ENCODE measurements at regions not wholly inside any gene's neighbourhood (a gene's known extent, or its start where the extent isn't known, plus 50 kb on each side); places are given as distances from the start of the nearest gene placed in this dataset.

GRCh38 chr3:34891941-34892340, 747.4 kb upstream of the ARPP21 start:
- TF ChIP-seq, protein P1, sequence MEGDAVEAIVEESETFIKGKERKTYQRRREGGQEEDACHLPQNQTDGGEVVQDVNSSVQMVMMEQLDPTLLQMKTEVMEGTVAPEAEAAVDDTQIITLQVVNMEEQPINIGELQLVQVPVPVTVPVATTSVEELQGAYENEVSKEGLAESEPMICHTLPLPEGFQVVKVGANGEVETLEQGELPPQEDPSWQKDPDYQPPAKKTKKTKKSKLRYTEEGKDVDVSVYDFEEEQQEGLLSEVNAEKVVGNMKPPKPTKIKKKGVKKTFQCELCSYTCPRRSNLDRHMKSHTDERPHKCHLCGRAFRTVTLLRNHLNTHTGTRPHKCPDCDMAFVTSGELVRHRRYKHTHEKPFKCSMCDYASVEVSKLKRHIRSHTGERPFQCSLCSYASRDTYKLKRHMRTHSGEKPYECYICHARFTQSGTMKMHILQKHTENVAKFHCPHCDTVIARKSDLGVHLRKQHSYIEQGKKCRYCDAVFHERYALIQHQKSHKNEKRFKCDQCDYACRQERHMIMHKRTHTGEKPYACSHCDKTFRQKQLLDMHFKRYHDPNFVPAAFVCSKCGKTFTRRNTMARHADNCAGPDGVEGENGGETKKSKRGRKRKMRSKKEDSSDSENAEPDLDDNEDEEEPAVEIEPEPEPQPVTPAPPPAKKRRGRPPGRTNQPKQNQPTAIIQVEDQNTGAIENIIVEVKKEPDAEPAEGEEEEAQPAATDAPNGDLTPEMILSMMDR (IDR thresholded peaks at IDR 0.05), result no peak
- no peak for TF ChIP-seq POLR2A (IDR thresholded peaks at IDR 0.05)

All from sigmoid colon (tissue), 3 donors.